ENCODE measurements at regions not wholly inside any gene's neighbourhood (a gene's known extent, or its start where the extent isn't known, plus 50 kb on each side); places are given as distances from the start of the nearest gene placed in this dataset.

DNA sequence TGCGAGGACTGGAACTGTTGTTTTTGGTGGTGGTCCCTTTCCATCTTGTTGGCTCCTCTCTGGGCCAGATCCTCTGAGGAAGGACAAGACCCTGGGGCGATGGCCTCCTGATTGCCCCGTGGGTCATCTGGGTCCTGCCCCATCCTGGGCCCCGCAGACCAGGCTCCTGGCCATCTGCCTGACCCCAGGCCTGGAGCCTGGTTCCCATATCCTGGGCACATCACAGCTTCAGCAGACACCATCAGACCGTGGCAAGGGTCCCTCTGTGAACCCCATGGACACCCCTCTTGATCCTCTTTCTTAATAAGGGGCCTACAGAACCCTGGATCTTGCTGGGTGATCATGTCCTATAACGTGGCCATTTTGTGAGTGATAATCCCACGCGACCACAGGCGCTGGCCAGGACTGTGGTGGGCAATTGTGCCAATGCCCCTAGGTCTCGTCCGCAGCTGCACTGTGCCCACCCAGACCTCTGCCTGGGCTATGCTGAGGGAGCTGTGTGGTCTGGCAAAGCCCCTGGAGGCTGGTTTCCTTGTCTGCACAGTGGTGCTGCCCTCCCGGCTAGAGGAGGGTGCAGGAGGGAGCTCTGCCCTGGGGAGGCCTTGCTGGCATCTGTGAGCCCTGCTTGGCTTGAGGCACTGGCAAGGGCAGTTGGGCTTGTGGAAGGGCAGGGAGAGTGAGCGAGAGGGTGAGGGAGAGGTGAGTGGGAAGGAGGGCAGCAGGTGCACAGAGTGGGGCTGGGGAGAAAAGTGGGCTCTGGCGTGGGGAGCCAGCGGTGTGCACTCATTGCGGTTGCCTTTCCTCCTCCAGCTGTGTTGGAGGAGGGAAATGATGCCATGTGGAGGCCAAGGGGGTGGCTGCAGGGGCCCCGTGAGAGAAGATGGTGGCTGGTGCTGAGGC, 53.1 kb upstream of the PRR23E start:
- H3K4me2 ChIP-seq: no peak overlapping the region
- peaks cover 25% of the 10 kb centered on the region for H3K27me3 Mint-ChIP-seq (ENCODE audit: insufficient read depth, low read depth)

DNA sequence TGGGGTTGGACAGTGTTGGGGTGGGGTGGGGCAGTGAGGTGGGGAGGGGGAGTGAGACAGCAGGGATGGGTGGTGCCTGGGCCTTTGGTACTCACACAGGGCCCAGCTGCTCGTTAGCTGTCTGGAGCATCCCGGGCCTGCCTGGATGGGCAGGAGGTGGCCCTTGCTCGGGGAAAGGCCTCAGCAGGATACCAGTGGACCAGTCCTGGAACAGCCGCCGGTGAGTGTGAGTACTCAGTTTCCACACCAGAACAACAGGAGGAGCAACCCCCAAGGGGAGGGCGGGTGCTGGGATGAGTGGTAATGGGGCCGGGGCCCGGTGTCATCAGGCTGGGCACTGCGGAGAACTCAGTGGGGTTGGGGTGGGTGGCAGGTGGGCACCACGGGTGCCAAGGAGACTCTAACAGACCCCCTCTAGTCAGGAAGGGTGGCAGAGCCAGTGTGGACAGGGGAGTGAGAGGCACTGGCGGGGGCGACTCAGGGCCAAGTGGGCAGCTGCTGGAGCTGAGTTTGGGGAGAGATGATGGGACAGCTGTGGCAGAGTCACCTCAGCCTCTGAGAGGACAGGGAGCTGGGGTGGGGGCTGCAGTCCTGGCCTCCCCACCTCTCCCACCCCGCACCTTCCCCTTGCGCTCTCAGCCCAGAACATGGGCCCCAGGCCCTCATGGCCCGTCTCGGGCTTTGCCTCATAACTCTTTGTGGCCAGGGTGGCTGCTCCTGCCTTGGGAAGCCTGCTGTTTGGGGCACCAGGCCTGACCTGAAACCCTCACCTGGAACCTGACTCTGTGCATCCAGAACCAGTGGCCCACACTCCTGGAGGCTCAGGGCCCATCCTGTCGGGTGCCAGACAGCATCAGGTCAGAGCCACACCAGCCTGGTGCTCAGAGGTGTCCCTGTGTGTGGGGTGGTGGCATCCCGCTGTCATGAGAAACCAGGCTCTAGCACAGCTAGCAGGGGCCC, 52.1 kb upstream of the PRR23E start:
- Mint-ChIP-seq H3K4me1 (peaks cover 2% of the 10 kb centered on the region), H3K36me3 (no peaks in the 10 kb centered on the region), H3K27me3 (ENCODE audit: insufficient read depth, low read depth) (peaks cover 19% of the 10 kb centered on the region), H3K4me3 (no peak overlapping the region), H3K9me3 (no peaks in the 10 kb centered on the region), H3K27ac (no peak overlapping the region)
- Histone ChIP-seq H3K79me2 (ENCODE audit: low read depth) (no peaks in the 10 kb centered on the region), H3K9ac (no peak overlapping the region), H3K27me3 (peaks cover 12% of the 10 kb centered on the region), H3K9me3 (ENCODE audit: low read depth) (no peaks in the 10 kb centered on the region), H3F3A (ENCODE audit: low read depth) (peaks cover 2% of the 10 kb centered on the region), H3K4me3 (no peak overlapping the region), H3K4me2 (no peak overlapping the region), H2AFZ (replicated peaks) (no peak overlapping the region), H3K27ac (no peak overlapping the region), H3K4me1 (peaks cover under 1% of the 10 kb centered on the region), H3K36me3 (no peaks in the 10 kb centered on the region), H4K20me1 (ENCODE audit: low read depth) (no peaks in the 10 kb centered on the region)
- DNase-seq (ENCODE audit: low spot score): no peak
- TF ChIP-seq CTCF (IDR thresholded peaks at IDR 0.05) (no peak), EZH2 (IDR thresholded peaks at IDR 0.05) (no peak), EZH2phosphoT487 (IDR thresholded peaks at IDR 0.05) (no peak)

More for the DNA sequence above, 53.1 kb upstream of the PRR23E start:
- no peaks in the 10 kb centered on the region for H3K9me3 ChIP-seq (ENCODE audit: low read depth)
- no peak overlapping the region for H3K9ac ChIP-seq
- no peak overlapping the region for H3K27ac Mint-ChIP-seq
- H3K4me1 ChIP-seq: peaks cover 3% of the 10 kb centered on the region
- H3K36me3 ChIP-seq: no peaks in the 10 kb centered on the region
- TF ChIP-seq EZH2phosphoT487 (IDR thresholded peaks at IDR 0.05) (no peak), CTCF (IDR thresholded peaks at IDR 0.05) (no peak), EZH2 (IDR thresholded peaks at IDR 0.05) (no peak)
- no peaks in the 10 kb centered on the region for H3K79me2 ChIP-seq (ENCODE audit: low read depth)
- no peak overlapping the region for H3K4me3 ChIP-seq
- H3K4me1 Mint-ChIP-seq: peaks cover 7% of the 10 kb centered on the region
- H2AFZ ChIP-seq (replicated peaks): no peak overlapping the region
- DNase-seq (ENCODE audit: low spot score): no peak
- no peak overlapping the region for H3K4me3 Mint-ChIP-seq
- H3K27me3 ChIP-seq: peaks cover 22% of the 10 kb centered on the region
- peaks cover 4% of the 10 kb centered on the region for H3F3A ChIP-seq (ENCODE audit: low read depth)
- no peak overlapping the region for H3K27ac ChIP-seq
- peaks cover 1% of the 10 kb centered on the region for H3K9me3 Mint-ChIP-seq
- no peaks in the 10 kb centered on the region for H4K20me1 ChIP-seq (ENCODE audit: low read depth)
- no peaks in the 10 kb centered on the region for H3K36me3 Mint-ChIP-seq

DNA sequence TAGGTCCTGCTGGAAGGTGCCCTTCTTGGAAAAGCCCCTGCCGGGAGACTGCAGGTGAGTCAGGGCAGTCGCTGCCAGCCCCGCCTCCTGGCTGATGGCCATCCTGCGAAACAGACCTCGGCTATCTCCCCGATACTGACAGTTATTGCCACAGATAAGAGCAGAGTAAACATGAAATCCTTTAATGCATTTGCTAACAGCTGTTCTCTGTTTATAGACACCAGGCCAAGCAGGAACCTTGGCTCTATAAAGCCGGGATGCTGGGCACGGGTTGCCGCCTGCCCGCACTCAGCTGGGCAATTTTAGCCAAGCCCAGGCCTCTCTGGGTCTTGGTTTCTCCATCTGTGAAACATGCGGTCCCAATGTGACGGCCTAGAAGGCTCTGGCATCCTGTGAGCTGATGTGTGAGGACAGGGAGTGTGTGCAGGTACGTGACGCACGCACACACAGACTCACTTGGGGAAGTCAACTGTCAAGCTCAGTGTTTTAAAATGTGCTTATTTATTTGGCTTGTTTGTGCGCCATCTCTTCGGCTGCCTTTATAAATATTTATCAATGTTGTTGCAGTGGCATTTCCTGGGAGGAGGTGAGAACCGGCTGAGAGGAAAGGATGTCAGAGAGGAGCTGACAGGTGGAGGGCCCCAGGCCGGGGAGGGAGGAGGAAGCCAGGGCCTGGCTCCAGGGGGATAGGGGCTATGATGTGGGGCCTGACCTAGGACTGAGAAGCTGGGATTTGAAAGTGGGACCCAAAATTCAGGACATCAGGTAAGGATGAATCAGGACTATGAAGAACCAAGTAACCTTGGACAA, 50.8 kb upstream of the PRR23E start:
- Histone ChIP-seq H3F3A (ENCODE audit: low read depth) (no peaks in the 10 kb centered on the region), H3K9ac (no peak overlapping the region), H3K36me3 (no peaks in the 10 kb centered on the region), H3K9me3 (ENCODE audit: low read depth) (no peaks in the 10 kb centered on the region), H2AFZ (replicated peaks) (no peak overlapping the region), H4K20me1 (ENCODE audit: low read depth) (no peaks in the 10 kb centered on the region), H3K4me3 (no peak overlapping the region), H3K27ac (no peak overlapping the region), H3K27me3 (no peaks in the 10 kb centered on the region), H3K4me2 (no peak overlapping the region), H3K79me2 (ENCODE audit: low read depth) (no peaks in the 10 kb centered on the region), H3K4me1 (no peaks in the 10 kb centered on the region)
- TF ChIP-seq EZH2phosphoT487 (IDR thresholded peaks at IDR 0.05) (no peak), EZH2 (IDR thresholded peaks at IDR 0.05) (no peak), CTCF (IDR thresholded peaks at IDR 0.05) (no peak)
- Mint-ChIP-seq H3K4me3 (no peak overlapping the region), H3K4me1 (peaks cover 2% of the 10 kb centered on the region), H3K36me3 (no peaks in the 10 kb centered on the region), H3K27ac (no peak overlapping the region), H3K9me3 (no peaks in the 10 kb centered on the region), H3K27me3 (ENCODE audit: insufficient read depth, low read depth) (peaks cover 11% of the 10 kb centered on the region)
- DNase-seq (ENCODE audit: low spot score): no peak
